Endothelial cell (in vitro differentiated cells): ENCODE measurements at regions not wholly inside any gene's neighbourhood (a gene's known extent, or its start where the extent isn't known, plus 50 kb on each side); places are given as distances from the start of the nearest gene placed in this dataset.

Source experiments
- DNase-seq: peaks from one replicate; pipeline ENCODE4 v3.0.0; 2021; ENCODE audit warnings: low spot score
- H3K27ac Mint-ChIP-seq: one replicate; pipeline ENCODE4 v1.8.0; 2021; ENCODE audit warnings: mixed read lengths, inconsistent platforms; ENCODE audit not compliant: unreplicated experiment
- H3K27me3 Mint-ChIP-seq: one replicate; pipeline ENCODE4 v1.8.0; 2021; ENCODE audit warnings: mild to moderate bottlenecking, moderate library complexity, mixed read lengths, inconsistent platforms; ENCODE audit not compliant: unreplicated experiment
- H3K36me3 Mint-ChIP-seq: one replicate; pipeline ENCODE4 v1.8.0; 2021; ENCODE audit warnings: mild to moderate bottlenecking, low read depth, mixed read lengths, inconsistent platforms; ENCODE audit not compliant: unreplicated experiment
- H3K4me1 Mint-ChIP-seq: one replicate; pipeline ENCODE4 v1.8.0; 2021; ENCODE audit warnings: mild to moderate bottlenecking, mixed read lengths, inconsistent platforms; ENCODE audit not compliant: unreplicated experiment
- H3K4me3 Mint-ChIP-seq: one replicate; pipeline ENCODE4 v1.8.0; 2021; ENCODE audit warnings: mild to moderate bottlenecking, mixed read lengths, inconsistent platforms; ENCODE audit not compliant: unreplicated experiment
- H3K9me3 Mint-ChIP-seq: one replicate; pipeline ENCODE4 v1.8.0; 2021; ENCODE audit warnings: mixed read lengths, inconsistent platforms; ENCODE audit not compliant: unreplicated experiment
- TF ChIP-seq, protein P1 (sequence below): fragments of 200-600 bp; sonication (generic); IDR thresholded peaks from one replicate; pipeline ENCODE4 v1.5.0; 2021; ENCODE audit warnings: antibody characterized with exemption; ENCODE audit not compliant: unreplicated experiment

DNA sequence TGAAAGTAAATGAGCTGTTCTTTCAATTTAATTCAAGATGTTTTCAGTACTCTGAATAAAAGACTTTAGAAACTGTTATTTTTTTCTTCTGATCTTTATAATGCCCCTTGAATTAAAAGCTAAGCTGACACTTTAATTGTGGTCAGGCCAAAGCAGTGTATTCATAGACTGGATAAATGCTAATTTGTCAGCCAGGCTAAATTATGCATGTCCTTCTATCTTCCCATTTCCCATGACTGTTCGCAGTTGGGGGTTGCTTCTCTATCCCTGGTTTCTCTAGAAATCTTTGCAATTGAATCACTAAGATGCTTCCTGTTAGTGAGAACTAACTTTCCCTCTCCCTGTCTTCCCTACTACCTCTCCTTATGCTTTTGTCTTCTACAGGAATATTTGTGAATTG, 396.2 kb downstream of the RFPL4B start:
- H3K27ac Mint-ChIP-seq: peak overlapping the region; percentile 2
- H3K36me3 Mint-ChIP-seq: no peaks in the 10 kb centered on the region
- TF ChIP-seq, protein P1, sequence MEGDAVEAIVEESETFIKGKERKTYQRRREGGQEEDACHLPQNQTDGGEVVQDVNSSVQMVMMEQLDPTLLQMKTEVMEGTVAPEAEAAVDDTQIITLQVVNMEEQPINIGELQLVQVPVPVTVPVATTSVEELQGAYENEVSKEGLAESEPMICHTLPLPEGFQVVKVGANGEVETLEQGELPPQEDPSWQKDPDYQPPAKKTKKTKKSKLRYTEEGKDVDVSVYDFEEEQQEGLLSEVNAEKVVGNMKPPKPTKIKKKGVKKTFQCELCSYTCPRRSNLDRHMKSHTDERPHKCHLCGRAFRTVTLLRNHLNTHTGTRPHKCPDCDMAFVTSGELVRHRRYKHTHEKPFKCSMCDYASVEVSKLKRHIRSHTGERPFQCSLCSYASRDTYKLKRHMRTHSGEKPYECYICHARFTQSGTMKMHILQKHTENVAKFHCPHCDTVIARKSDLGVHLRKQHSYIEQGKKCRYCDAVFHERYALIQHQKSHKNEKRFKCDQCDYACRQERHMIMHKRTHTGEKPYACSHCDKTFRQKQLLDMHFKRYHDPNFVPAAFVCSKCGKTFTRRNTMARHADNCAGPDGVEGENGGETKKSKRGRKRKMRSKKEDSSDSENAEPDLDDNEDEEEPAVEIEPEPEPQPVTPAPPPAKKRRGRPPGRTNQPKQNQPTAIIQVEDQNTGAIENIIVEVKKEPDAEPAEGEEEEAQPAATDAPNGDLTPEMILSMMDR: no peak
- no peak overlapping the region for H3K4me3 Mint-ChIP-seq
- H3K27me3 Mint-ChIP-seq: no peaks in the 10 kb centered on the region
- H3K4me1 Mint-ChIP-seq: peaks cover 8% of the 10 kb centered on the region
- no peaks in the 10 kb centered on the region for H3K9me3 Mint-ChIP-seq
- DNase-seq: no peak

DNA sequence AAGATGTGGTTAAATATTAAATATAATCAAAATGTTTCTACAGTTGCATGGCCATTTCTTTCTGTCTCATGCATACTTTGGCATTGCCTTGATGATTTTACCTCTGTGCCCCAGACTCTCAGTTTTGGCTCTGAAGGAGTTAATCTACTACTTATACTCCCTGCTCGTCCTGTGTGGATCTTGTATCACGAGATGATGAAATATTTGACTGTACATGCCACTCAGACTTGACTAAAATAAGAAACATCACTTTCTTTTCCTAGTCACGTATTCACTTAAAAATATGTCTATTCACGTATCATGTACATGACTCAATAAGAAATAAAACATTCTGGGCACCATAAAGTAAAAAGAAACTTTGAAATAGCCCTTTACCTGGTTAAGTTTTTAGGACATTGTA, 397.7 kb downstream of the RFPL4B start:
- TF ChIP-seq, protein P1: no peak
- no peak overlapping the region for H3K4me3 Mint-ChIP-seq
- H3K4me1 Mint-ChIP-seq: peaks cover 8% of the 10 kb centered on the region
- no peak overlapping the region for H3K27ac Mint-ChIP-seq
- no peak for DNase-seq
- no peaks in the 10 kb centered on the region for H3K9me3 Mint-ChIP-seq
- H3K36me3 Mint-ChIP-seq: no peaks in the 10 kb centered on the region
- H3K27me3 Mint-ChIP-seq: no peaks in the 10 kb centered on the region

DNA sequence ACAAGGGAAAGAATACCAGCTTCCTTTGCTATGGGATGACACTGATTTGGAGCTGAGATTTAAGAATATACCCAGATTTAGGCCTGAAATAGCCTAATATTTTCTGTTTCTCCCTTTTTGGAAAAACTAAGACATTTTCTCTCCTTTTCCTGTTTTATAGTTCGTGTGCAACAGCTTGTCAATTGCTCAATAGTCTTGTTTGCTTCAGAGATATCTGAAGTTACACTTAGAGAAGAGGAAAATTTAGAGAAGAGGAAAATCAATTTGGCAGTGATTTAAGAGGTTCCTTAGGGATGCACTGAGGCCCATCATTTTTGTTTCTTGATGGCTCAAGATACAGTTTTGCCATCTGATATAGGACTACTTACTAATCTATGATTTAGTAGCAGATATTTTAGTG, 398.6 kb downstream of the RFPL4B start:
- TF ChIP-seq, protein P1: no peak
- Mint-ChIP-seq H3K27me3 (no peaks in the 10 kb centered on the region), H3K36me3 (no peaks in the 10 kb centered on the region), H3K4me3 (no peak overlapping the region), H3K4me1 (peaks cover 8% of the 10 kb centered on the region), H3K9me3 (no peaks in the 10 kb centered on the region), H3K27ac (no peak overlapping the region)
- no peak for DNase-seq

DNA sequence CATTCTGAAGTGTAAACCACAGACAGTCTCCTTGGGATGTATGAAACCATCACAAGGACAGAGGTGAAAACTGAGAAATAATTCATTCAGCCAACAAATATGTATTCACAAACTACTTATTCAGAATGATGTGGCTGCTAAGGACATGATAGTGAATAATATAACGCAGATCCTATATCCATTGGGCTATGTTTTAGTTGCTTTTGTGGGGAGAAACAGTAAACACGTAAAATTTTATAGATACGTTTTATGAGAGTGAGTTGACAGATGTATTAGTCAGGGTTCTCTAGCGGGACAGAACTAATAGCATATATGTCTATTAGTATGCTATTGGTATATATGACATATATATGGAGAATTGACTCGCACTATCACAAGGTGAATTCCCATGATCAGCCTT, 402.5 kb downstream of the RFPL4B start:
- Mint-ChIP-seq H3K27ac (no peak overlapping the region), H3K27me3 (no peaks in the 10 kb centered on the region), H3K9me3 (no peaks in the 10 kb centered on the region), H3K36me3 (no peaks in the 10 kb centered on the region), H3K4me3 (no peak overlapping the region), H3K4me1 (no peaks in the 10 kb centered on the region)
- TF ChIP-seq, protein P1: no peak
- no peak for DNase-seq

DNA sequence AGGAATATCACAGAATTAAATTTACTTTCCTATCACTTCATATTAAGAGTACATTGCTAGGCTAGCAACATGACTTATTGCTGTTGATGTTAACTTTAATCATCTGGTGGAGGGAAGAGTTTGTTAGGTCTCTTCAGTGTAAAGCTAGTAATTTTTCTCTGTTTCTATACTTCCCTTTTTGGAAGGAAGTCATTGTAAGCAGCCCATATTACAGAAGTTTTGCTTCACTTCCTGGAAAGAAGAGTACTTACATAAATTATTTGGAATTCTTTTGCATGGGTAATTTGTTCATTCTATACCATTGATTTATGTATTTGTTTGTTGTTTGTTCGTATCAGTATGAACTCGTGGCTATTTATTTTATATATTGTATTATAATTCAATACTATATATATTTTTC, 405.2 kb downstream of the RFPL4B start:
- no peaks in the 10 kb centered on the region for H3K4me1 Mint-ChIP-seq
- TF ChIP-seq, protein P1: no peak
- no peak overlapping the region for H3K27ac Mint-ChIP-seq
- no peaks in the 10 kb centered on the region for H3K9me3 Mint-ChIP-seq
- H3K36me3 Mint-ChIP-seq: no peaks in the 10 kb centered on the region
- no peak for DNase-seq
- H3K27me3 Mint-ChIP-seq: no peaks in the 10 kb centered on the region
- H3K4me3 Mint-ChIP-seq: no peak overlapping the region
